HG02981 (cell line): ENCODE measurements at regions not wholly inside any gene's neighbourhood (a gene's known extent, or its start where the extent isn't known, plus 50 kb on each side); places are given as distances from the start of the nearest gene placed in this dataset.

Source experiments
- ATAC-seq: cut with Tn5 transposase; IDR thresholded peaks from one replicate; pipeline ENCODE4 v1.9.1; 2021; ENCODE audit warnings: mild to moderate bottlenecking, moderate library complexity; ENCODE audit not compliant: unreplicated experiment

- no peak for ATAC-seq
These were observed 480.8 kb upstream of the TNC start for GRCh38 chr9:115598751-115599150.

DNA sequence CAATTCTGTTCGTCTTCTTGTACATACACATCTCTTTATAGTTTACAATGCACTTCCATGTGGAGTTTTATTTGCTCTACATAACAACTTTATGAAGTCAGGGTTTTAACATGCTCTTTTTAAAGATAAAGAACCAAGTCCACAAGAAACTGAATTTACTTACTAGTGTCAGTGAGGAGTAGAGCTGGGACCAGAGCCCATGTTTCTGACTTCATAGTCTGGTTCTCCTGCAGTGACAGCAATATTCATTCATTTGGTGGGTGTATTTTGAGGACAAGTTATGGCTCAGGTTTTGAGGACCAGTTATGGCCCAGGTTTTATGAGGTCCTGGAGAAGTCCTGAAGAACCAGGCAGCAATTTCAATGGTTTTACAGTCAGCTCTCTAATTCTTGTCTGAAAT lies 481.9 kb upstream of the TNC start:
- no peak for ATAC-seq

DNA sequence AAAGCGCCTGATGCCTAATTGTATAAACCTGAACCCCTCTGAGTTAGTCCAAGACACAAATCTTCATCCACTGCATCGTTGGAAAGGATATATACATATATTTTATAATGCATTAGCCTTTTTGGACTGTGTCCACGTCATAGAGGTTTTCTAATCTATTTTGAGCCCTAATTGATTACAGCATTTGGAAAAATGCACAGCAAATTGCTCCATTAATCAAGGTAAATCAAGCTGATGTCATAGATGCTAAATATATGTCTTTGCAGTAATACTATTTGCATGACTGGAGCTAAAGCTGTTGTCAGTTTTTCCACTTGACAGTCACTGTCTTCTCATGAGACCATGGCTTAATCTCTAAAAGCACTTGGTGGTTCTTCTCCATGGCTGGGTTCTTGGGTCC lies 483.5 kb upstream of the TNC start:
- no peak for ATAC-seq

- ATAC-seq, result no peak
These were observed 487.0 kb upstream of the TNC start for GRCh38 chr9:115604831-115605483.

DNA sequence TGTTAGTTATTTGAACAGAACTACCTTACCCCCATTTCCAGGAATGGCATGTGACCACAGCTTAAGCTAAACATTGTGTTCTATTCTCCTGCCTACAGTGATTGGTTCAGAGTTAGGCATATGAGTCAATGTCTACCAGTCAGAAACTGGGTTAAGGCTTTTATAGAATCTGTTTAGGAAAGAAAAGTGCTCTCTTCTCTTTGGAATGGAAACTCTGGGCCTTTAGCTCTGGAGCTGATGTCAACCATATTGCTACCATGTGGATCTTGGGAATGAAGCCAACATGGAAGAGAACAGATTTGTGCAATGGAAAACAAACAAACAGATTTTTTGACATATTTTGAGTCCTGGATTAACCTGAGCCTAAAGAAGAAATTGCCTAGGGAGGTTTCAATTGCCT lies 488.9 kb upstream of the TNC start:
- ATAC-seq, result no peak

- no peak for ATAC-seq
These were observed 496.5 kb upstream of the TNC start for GRCh38 chr9:115614326-115614999.

DNA sequence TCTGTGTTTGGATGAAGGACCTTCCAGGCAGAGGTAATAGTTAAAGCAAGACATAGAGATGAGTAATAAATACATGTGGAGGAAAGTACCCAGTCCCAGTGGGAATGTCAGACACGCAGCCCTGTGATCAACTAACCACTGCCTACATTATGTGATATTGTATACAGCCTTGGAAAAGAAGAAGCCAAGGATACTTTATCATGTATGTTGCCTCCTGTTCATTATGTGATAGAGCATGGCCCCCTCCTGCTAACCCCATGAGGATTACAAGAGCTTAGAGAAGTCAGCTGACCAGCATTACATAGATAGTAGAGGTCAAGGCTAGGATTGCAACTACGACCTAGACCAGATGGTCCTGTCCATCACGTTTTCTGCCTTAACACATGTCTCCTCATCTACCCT lies 497.0 kb upstream of the TNC start:
- no peak for ATAC-seq

DNA sequence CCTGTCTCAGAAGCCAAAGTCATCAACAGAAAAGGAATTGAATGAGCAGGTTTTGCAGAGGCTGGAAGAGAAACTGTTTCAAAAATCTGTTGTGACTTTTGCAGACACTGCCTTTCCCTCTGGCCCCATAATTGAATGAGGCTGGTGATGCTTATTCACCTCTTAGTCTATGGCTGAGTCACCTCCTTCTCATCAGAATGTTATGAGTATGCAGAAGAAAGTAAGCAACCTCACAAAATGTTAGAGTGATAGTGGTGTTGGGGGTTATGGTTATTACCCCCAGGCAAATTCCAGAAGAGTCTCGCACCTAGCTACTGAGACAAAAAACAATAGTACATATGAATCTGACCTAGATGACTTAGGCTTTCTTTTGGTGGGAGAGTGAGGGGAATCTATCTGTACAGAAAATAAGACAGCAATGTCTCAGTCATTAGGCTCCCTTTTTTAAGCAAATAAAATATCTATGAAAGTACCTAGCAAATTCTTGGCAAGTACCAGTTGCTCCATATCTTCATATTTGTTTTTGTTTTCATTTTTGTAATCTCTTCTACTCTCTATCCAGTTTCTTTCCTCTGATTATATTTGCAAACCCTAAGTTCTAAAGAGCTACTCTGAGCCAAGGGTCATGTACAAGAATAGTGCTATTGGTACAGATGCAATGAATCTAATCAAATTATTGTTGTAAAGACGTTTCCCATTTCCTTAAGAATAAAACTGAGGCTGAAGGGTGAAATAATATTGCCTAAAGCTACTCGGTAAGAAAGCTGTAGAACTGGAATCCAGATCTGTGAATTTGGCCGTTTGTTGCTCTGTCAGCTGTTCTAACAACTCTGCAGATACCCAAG lies 498.1 kb upstream of the TNC start:
- no peak for ATAC-seq

DNA sequence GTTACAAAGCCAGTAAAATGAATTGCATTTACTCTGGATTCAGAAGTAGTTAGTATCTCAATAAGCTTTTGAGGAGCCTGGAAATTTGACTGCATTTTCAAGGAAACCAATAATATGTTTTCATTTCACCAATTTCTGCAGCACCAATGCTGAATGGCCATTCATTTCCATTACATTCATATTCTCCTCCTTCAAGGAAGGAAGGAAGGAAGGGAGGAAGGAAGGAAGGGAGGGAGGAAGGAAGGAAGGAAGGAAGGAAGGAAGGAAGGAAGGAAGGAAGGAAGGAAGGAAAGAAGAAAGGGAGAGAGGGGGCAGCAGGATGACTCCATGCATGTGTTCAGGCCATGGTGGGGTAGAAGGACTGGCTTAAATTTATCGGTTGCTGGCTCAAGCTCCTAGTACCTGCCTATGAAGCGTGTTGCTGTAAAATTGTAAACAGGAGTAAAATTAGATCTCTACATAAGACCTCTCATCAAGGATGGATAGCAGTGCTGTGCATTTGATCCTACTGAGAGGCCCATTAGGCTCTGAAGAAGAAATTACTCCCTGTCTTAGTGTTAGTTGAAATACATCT lies 498.8 kb upstream of the TNC start:
- no peak for ATAC-seq

DNA sequence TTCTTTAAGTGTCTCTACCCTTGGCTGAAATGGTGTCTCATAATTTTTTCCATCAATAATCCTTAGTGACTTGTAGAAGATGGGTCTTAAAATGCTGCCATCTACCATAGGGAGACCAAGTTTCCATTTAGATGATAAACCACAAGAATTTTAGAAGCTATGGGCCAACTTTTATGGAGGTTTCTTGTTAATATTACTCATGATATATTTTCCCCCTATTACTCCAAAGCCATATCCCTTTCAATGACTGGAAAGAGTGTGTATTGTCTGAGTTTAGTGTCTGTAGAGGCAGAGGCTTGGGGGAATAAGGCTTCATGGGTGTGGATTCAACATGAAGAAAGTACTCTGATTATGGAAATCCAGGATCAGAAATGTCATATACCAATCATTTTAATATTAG lies 507.3 kb upstream of the TNC start:
- ATAC-seq, result no peak

GRCh38 chr9:115625954-115626353 lies 508.0 kb upstream of the TNC start:
- ATAC-seq, result no peak

DNA sequence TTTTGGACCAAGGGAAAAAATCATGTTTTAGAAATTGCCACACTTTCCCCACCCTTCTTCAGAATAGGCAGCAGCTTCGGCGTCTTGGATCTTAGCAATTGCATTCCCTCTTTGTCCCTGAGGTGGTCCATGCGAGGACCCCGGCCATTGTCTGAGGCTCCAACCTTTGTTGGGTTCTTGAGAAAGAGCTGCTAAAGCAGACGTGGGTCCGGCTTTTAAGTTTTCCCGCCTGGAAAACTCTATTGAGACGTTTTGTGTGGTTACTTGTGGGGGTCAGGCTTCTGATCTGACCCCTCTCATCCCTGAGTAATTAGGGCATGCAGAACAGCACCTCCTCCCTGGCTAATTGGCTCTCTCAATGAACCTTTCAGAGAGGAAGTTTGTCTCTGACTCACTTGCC lies 509.6 kb upstream of the TNC start:
- no peak for ATAC-seq

DNA sequence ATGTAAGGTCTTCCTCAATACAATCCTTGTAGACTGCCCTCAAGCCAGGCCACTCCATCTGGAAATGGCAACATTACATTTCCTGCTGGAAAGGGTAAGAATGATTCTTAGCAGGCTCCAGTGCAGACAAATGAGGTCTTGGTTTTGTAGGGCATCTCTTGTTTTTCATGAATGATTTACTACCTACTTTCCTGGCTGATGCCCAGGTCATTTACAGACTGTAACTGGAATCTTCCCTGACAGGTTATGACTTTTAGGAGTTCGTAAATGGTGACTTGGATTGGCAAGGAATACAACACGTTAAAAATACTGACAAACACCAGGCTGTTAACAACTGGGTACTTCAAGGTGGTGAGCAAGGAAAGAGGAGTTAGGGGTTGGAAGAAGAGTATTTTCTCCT lies 510.5 kb upstream of the TNC start:
- ATAC-seq, result no peak

- ATAC-seq, result no peak
These were observed 512.2 kb upstream of the TNC start for GRCh38 chr9:115629879-115630840.

- no peak for ATAC-seq
These were observed 514.4 kb upstream of the TNC start for GRCh38 chr9:115632391-115632790.

DNA sequence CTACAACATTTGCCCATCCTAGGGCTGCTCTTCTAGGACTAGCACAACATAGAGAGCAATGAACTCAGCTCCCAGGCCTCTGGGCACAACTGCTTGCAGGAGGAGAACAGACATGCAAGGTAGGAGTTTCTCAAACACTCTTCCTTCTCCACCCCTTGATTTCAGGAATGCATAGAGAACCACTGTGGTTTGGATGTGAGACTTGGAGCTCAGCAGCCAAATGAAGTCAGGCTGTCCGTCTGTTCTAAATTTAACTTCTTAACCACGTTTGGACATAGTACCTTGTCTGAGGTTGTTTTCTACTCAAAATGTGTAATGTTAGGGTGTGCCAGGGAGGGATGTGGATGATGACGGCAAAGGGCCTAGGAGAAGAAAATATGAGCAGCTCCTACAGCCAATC lies 515.1 kb upstream of the TNC start:
- no peak for ATAC-seq

DNA sequence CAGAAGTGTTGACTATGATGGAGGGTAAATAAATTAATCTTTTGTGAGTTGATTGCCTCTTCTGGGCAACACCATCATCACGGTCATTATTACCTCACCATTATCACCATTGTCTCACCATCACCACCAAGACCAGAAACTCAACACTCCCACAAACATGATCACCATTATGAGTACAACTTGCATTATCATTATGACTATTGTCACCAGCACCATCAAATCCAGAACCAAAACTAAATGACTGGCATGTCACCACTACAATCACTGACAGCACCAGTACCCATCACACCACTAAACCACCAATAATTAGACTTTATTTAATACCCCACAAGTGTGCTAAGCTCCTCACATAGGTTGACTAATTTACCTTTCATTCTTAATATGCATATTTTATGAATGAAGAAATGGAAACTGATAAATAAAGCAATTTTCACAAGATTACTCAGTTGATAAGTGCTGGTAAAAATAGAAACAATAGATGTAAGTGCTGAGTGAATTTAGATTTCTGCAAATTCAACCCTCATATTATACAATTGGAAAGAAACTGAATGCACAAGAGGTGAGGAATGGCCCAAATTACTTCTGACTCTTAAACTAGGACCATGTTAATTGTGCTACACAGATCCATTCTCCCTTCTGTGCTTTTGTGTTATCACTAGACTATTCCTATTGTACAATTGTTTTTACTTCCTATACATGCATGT lies 517.8 kb upstream of the PAPPA start:
- no peak for ATAC-seq

GRCh38 chr9:115636596-115636995 lies 517.0 kb upstream of the PAPPA start:
- no peak for ATAC-seq

GRCh38 chr9:115637661-115638060 lies 515.9 kb upstream of the PAPPA start:
- no peak for ATAC-seq

- ATAC-seq, result no peak
These were observed 512.7 kb upstream of the PAPPA start for GRCh38 chr9:115640887-115641286.
